BLaER1 treated with 17β-estradiol and CSF1 and Interleukin-3, amounts not matched to agents 10 nM and 100 nM (cell line): ENCODE measurements at regions not wholly inside any gene's neighbourhood (a gene's known extent, or its start where the extent isn't known, plus 50 kb on each side); places are given as distances from the start of the nearest gene placed in this dataset.
"Not testable (repeated sequence)": the region's sequence is repeated elsewhere in the genome, so short reads cannot be mapped to it uniquely, and the experiment has no call there.

ENCODE experiments used
- H3K27ac ChIP-seq, 11 experiments: shearing (Covaris generic); formaldehyde crosslinking; 2 replicates each; pipeline ENCODE4 v1.8.1; 2022
- H3K27me3 ChIP-seq, 11 experiments: shearing (Covaris generic); formaldehyde crosslinking; 2 replicates each; pipeline ENCODE4 v1.8.1; 2022
- H3K36me3 ChIP-seq, 11 experiments: shearing (Covaris generic); formaldehyde crosslinking; 2 replicates each; pipeline ENCODE4 v1.8.1; 2022
- H3K4me1 ChIP-seq, 10 experiments: shearing (Covaris generic); formaldehyde crosslinking; 2 replicates each; pipeline ENCODE4 v1.8.1; 2022
- H3K4me2 ChIP-seq, 11 experiments: shearing (Covaris generic); formaldehyde crosslinking; 2 replicates each; pipeline ENCODE4 v1.8.1; 2022
- H3K4me3 ChIP-seq, 10 experiments: shearing (Covaris generic); formaldehyde crosslinking; 2 replicates each; pipeline ENCODE4 v1.8.1; 2022
- H3K9ac ChIP-seq, 11 experiments: shearing (Covaris generic); formaldehyde crosslinking; 2 replicates each; pipeline ENCODE4 v1.8.1; 2022
- H3K9me3 ChIP-seq, 11 experiments: shearing (Covaris generic); formaldehyde crosslinking; replicated peaks in 1 of 11; 2 replicates each; pipeline ENCODE4 v1.8.1; 2022
- H4K20me1 ChIP-seq, 11 experiments: shearing (Covaris generic); formaldehyde crosslinking; 2 replicates each; pipeline ENCODE4 v1.8.1; 2022

DNA sequence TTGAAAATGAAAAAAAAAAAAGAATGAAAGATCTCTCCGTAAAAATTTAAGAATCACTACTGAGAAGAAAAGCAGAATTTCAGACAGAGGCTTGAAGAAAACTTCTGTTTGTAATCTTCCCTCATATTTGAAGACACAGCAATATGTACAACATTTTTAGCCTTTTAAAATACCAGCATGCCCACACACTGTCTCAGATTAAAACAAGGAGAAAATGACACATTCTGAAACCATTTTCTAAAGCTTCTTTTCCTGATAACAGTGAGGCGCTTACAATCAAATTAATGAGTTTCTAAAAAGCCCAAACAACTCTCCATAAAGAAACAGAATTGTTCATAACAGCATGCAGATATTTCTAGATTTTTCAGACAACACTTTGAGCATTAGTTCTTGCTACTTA lies 317.4 kb downstream of the BCL2L11 start:
- not testable (repeated sequence) for H3K4me2 ChIP-seq, H3K36me3 ChIP-seq, H3K27ac ChIP-seq, H4K20me1 ChIP-seq, H3K4me3 ChIP-seq, H3K9ac ChIP-seq, H3K4me1 ChIP-seq, H3K27me3 ChIP-seq, H3K9me3 ChIP-seq

DNA sequence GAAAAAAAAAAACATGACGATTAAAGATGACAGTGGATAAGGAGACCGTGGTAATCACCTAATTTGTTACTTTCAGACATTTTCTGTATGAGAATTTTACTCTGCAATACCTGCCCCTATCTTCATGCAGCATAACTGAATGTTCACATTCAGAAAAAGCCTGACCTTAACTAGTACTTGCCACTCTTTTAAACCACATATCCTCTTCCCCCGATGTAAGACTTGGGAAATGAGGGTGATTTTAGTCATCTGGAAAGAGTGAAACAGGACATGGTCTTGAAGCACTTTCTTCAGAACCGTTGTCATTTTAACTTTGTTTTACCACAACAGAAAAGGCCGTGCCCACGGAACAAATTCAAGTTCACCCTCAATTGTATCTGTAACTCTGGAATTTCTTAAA lies 318.5 kb downstream of the BCL2L11 start:
- not testable (repeated sequence) for H3K9ac ChIP-seq, H4K20me1 ChIP-seq, H3K27me3 ChIP-seq, H3K9me3 ChIP-seq, H3K4me2 ChIP-seq, H3K4me3 ChIP-seq, H3K36me3 ChIP-seq, H3K27ac ChIP-seq, H3K4me1 ChIP-seq

DNA sequence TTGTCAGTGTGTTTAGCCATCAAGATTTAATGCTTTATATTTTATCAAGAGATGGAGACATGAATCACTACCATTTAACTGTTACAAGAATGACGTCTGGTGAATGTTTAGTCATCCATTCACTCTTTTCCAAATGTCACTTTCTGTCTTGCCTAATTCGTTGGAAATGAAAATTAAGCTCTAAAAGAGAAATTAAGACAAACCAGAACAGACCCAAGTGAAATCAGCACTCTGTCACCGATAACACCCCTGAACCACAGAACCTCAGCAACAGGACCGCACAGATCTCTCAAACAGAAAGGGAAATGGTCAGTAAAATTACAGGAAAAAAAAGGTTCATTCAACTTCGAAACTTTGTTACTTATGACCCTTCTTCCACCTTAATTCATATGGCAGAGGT lies 320.9 kb downstream of the BCL2L11 start:
- not testable (repeated sequence) for H3K4me2 ChIP-seq, H3K4me1 ChIP-seq, H3K4me3 ChIP-seq, H3K27ac ChIP-seq, H3K9ac ChIP-seq, H3K9me3 ChIP-seq, H3K27me3 ChIP-seq, H4K20me1 ChIP-seq, H3K36me3 ChIP-seq

DNA sequence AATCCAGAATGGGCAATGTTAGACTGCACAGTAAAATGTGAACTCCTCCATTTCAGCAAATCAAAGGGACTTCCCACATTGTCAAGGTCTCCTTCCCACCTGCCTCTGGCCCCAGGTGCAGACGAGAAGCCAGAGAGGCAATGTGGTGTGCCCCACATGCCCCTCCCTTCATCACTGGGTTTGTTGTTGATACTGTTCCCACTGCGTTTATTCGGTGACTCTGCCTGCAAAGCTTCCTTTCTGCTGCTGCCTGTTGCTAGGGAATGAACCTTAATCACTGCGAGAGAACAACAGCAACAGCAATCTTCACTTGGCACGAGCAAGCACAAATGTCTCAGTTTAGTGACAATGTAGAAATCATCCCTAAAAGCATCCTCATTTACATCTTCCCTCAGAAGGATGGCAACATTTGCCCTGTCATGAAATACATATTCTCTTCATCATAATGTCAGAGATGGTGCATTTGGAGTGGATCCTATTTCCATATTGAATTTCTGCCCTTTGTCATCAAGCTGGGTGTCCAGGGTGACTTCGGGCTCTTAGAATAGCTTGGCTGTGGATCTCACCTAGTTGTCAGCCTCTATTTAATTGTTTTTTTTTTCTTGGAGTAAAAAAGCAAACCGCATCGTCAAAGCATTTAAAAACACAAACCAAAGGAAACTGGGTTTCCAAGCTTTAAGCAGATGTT lies 322.2 kb downstream of the BCL2L11 start:
- not testable (repeated sequence) for H3K9ac ChIP-seq, H3K36me3 ChIP-seq, H3K9me3 ChIP-seq, H3K4me2 ChIP-seq, H3K27ac ChIP-seq, H3K4me3 ChIP-seq, H3K27me3 ChIP-seq, H3K4me1 ChIP-seq, H4K20me1 ChIP-seq

DNA sequence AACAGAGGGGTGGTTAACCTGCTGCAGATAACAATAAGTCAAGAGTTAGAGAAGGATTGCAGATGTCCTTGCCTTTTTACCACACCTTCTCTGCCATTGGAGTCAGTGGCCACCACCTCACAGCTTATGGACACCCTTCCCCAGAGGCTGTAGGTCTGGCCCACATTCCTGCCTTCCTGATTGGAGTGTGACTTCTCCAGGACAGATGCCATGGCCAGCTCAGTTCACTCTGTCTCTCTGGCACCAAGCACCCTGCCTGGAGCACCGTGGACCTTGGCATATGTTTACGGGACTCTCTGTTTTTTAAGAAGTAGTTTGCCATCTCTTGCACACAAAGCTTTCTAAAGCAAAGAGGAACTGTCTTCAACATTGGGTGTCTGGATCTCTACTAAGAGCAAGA lies 323.8 kb downstream of the BCL2L11 start:
- H3K36me3 ChIP-seq, H3K4me3 ChIP-seq, H3K9me3 ChIP-seq, H3K9ac ChIP-seq, H3K4me2 ChIP-seq, H3K27ac ChIP-seq, H4K20me1 ChIP-seq, H3K27me3 ChIP-seq, H3K4me1 ChIP-seq: not testable (repeated sequence)

DNA sequence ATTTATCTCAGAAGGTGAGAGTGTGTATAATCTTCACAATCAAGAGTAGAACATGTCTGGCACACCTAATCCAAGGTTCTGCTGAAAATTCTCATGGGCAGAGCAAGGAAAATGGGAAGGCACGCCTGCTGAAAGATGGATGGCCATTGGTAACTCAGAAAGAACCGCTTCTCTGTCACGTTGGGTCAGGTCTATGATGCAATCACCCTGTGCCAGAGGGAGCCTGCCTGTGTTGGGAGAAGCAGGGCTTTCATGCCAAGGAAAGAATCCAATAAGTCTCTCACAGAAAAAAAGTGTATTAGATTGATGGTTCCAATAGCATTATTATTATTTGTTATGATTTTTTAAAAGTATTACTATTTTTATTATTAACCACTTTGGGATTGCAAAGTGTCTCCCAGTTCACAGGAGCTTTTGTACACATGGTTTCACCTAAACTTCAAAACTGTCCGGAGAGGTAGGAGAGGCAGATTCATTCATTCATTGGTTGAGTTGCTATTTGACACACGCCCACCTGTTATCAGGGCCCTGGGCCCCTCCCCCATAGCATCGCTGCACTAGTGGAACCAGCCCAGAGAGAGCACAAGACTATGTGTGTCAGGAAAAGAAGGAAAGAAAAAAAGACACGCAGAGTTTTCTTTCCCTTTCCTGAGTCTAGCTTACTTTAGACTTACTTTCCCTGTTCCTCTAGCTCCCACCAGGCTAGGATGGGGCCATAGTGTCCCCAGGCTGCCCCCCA lies 324.6 kb downstream of the BCL2L11 start:
- H3K9me3 ChIP-seq, H3K4me2 ChIP-seq, H3K4me1 ChIP-seq, H3K9ac ChIP-seq, H3K27ac ChIP-seq, H3K36me3 ChIP-seq, H3K4me3 ChIP-seq, H3K27me3 ChIP-seq, H4K20me1 ChIP-seq: not testable (repeated sequence)

DNA sequence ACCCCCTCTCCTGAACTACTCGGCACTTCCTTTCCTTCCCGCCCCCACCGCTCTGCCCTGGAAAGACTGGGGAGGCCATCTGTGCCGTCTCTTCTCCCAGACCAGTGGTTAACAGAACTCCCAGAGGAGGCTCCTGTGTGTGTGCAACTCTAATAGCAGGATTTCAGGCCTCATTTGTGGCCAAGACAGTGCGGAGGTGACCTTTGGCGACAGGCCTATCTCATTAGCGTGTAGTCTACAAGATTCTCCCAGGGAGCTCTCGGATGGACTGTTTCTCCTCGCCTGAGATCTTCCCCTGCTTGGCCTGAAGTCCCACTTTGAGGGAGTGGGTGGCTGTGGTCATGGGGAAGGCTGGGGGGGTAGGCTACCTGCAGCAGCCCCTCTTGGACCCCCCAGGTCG lies 325.2 kb downstream of the BCL2L11 start:
- not testable (repeated sequence) for H3K9me3 ChIP-seq, H3K4me1 ChIP-seq, H3K36me3 ChIP-seq, H4K20me1 ChIP-seq, H3K9ac ChIP-seq, H3K27me3 ChIP-seq, H3K27ac ChIP-seq, H3K4me3 ChIP-seq, H3K4me2 ChIP-seq

DNA sequence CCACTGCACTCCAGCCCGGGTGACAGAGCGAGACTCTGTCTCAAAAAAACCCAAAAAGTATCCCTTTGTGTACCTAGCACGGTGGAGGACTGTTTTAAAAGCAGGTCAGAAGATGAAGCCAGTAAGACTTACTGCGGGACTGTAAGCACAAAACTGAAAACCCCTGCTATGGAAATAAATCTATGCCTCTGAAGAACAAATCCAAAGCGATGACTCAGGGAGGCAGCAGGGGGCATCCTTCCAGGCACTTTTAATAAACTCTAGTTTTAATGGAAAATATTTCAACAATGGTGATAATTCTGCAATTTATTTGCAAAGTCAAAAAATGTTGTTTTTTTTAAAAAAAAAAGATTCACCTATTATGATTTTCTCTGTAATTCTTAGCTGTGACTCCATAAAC lies 326.8 kb downstream of the BCL2L11 start:
- not testable (repeated sequence) for H3K27me3 ChIP-seq, H3K4me3 ChIP-seq, H3K9me3 ChIP-seq, H3K27ac ChIP-seq, H3K9ac ChIP-seq, H3K36me3 ChIP-seq, H3K4me2 ChIP-seq, H3K4me1 ChIP-seq, H4K20me1 ChIP-seq

DNA sequence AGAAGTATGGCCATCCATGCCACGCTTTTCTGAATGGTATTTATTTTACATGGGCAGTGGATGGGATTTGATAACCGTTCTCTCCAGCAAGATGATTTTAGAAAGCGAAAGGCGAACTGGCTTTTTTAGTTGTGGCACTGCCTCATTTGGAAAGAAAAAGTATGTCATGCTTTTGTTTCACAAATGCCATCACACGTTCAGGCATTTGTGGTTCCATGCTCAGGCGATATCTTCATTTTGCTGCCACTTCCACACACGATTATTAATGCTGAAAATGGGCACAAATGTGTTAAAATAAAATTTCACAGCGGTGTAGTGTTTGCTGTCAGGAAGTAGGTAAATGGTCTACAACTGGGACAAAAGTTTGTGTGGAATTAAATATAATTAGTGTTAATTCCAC lies 328.1 kb downstream of the BCL2L11 start:
- H3K4me2 ChIP-seq, H3K4me3 ChIP-seq, H3K27ac ChIP-seq, H3K27me3 ChIP-seq, H3K36me3 ChIP-seq, H3K9ac ChIP-seq, H3K9me3 ChIP-seq, H4K20me1 ChIP-seq, H3K4me1 ChIP-seq: not testable (repeated sequence)

DNA sequence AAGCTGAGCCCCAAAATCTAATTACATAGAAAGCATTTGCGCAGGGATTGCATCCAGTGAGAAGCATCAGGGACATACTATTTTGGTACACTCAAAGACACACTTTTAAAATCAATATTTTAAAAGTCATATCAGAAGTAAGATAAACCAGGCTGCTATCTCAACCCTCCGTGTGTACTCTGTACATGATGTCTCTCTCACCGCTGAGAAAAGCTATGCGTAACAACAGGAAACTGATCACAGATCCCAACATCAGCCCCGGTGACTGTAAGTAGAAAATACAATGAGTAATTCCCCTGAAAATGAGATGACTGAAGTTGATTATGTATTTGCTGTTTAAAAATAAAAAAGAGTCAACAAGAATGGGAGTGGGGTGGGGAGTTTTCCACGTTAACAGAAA lies 329.8 kb downstream of the BCL2L11 start:
- H4K20me1 ChIP-seq, H3K4me1 ChIP-seq, H3K27ac ChIP-seq, H3K36me3 ChIP-seq, H3K9ac ChIP-seq, H3K27me3 ChIP-seq, H3K4me2 ChIP-seq, H3K4me3 ChIP-seq, H3K9me3 ChIP-seq: not testable (repeated sequence)

DNA sequence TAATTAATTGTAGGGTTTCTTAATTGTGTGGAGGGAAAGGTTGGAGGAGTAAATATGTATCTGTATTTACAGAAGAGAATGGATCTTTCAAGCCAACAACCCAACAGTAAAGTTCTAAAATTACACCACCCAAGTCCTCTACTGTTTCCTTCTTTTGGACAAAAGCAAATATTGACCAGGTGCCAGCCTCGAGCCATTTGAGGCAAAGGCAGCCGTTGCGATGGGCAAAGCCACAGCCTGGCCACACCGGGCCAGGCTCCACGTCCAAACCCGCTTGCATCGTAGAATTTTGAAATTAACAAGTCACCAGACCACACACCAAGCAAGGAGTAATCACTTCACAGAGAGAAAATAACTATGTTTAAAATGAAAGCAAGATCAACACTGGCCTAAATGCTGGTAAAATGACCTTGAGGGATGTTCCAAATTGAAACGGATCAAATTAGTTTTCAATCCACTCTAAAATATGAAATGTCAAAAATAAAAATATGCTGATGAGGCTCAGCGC lies 331.0 kb downstream of the BCL2L11 start:
- not testable (repeated sequence) for H3K4me3 ChIP-seq, H3K9me3 ChIP-seq, H3K36me3 ChIP-seq, H3K27ac ChIP-seq, H3K4me1 ChIP-seq, H3K9ac ChIP-seq, H3K27me3 ChIP-seq, H4K20me1 ChIP-seq, H3K4me2 ChIP-seq

DNA sequence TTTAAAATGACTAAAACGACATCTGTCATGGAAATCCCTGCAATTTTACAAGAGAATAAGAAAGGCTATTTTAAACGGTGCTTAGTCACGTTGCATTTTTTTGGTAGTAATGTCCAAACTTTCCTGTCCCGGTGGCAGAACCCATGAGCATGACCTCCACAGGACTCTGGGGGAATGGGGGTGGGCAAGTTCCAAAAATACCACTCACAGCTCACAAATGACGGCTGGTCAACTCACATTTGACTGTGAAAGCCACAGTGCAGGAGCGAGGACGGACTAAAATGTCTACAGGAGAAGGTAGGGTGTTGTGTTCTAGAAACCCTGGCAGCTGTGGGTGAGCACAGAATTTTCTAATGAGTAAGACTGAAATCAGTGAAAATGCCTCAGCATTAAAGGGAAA lies 331.5 kb downstream of the BCL2L11 start:
- not testable (repeated sequence) for H3K4me3 ChIP-seq, H3K36me3 ChIP-seq, H3K27me3 ChIP-seq, H3K4me1 ChIP-seq, H4K20me1 ChIP-seq, H3K9ac ChIP-seq, H3K27ac ChIP-seq, H3K9me3 ChIP-seq, H3K4me2 ChIP-seq

DNA sequence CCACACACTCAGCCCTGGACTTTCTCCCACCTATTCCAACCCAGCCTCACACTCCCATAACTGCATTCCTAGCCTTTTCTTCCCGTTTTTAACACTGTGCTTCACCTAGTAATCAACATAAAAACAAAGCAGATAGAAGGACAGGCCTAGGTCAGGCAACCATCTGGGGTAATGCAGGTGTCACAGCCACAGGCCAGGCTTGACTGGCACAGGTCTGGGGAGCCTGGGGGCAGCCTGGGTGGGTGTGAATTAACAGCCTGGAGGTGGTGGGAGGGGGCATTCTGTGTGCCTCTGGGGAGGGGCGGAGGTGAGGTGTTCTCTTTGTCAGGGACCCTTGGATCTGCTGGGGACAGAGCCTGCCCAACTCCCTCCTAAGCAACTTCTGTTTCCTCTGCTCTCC lies 332.6 kb downstream of the BCL2L11 start:
- H3K36me3 ChIP-seq, H3K27me3 ChIP-seq, H3K4me1 ChIP-seq, H4K20me1 ChIP-seq, H3K4me3 ChIP-seq, H3K9ac ChIP-seq, H3K9me3 ChIP-seq, H3K27ac ChIP-seq, H3K4me2 ChIP-seq: not testable (repeated sequence)

DNA sequence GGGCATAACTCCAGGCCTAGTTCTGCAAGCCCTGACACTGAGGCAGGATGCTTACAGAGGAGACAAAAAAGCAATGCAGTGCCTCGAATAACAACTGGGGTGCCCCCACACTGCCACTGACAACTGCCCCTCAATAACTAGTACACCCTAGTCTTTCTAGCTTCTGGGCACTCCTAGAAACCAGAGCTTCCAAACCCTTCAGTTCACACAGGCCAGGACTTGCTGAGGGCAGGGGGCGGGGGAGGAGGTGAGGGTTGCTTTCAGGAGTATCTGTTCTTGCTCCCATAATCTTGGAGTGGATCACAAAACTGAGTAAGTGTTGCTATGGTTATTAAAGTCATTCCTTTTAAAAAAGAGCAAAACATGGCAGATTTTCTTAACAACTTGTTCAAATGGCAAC lies 333.1 kb downstream of the BCL2L11 start:
- not testable (repeated sequence) for H3K9ac ChIP-seq, H3K36me3 ChIP-seq, H3K9me3 ChIP-seq, H3K27ac ChIP-seq, H4K20me1 ChIP-seq, H3K27me3 ChIP-seq, H3K4me3 ChIP-seq, H3K4me2 ChIP-seq, H3K4me1 ChIP-seq

DNA sequence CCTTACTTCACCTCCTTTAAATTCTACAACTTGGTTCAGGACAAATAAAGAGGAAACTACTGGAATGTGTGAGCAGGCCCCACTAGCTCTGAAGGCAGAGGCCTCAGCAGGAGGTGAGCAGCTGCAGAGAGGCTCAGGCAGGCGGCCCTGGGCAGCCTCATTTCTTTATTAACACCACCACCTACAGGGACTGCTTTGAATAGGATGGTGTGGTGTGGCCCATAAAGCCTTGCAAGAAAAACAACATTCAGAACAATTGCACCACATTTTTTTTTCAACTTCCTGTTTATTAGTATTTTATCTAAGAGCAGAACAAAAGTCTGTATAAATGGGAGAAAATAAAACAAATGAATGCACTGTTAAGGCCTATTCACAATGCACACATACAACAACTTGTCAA lies 333.7 kb downstream of the BCL2L11 start:
- not testable (repeated sequence) for H3K9ac ChIP-seq, H3K4me3 ChIP-seq, H3K4me2 ChIP-seq, H3K9me3 ChIP-seq, H4K20me1 ChIP-seq, H3K4me1 ChIP-seq, H3K27me3 ChIP-seq, H3K36me3 ChIP-seq, H3K27ac ChIP-seq
